GM18505 (cell line): ENCODE measurements at regions not wholly inside any gene's neighbourhood (a gene's known extent, or its start where the extent isn't known, plus 50 kb on each side); places are given as distances from the start of the nearest gene placed in this dataset.
"Not testable (repeated sequence)": the region's sequence is repeated elsewhere in the genome, so short reads cannot be mapped to it uniquely, and the experiment has no call there.

Source experiments
- ATAC-seq: cut with Tn5 transposase; IDR thresholded peaks from one replicate; pipeline ENCODE4 v1.9.1; 2021; ENCODE audit not compliant: unreplicated experiment
- POLR2A ChIP-seq: IDR thresholded peaks from 4 replicates; pipeline ENCODE4 v1.6.1; 2011; ENCODE audit warnings: borderline replicate concordance; ENCODE audit not compliant: insufficient read depth, insufficient read length; ENCODE audit errors: extremely low read depth

GRCh38 chr12:89163918-89164317 lies 188.4 kb downstream of the DUSP6 start:
- no peak for TF ChIP-seq POLR2A
- ATAC-seq = no peak

- no peak for TF ChIP-seq POLR2A
- ATAC-seq = no peak
These were observed 189.6 kb downstream of the DUSP6 start for GRCh38 chr12:89162589-89163261.

- ATAC-seq = no peak
- TF ChIP-seq POLR2A = no peak
These were observed 190.7 kb downstream of the DUSP6 start for GRCh38 chr12:89161557-89161956.

- TF ChIP-seq POLR2A = no peak
- ATAC-seq = no peak
These were observed 191.6 kb downstream of the DUSP6 start for GRCh38 chr12:89160716-89161123.

GRCh38 chr12:89157413-89157812 lies 194.9 kb downstream of the DUSP6 start:
- no peak for ATAC-seq

GRCh38 chr12:89156862-89157262 lies 195.4 kb downstream of the DUSP6 start:
- ATAC-seq = no peak

More at GRCh38 chr12:89157413-89157812, 194.9 kb downstream of the DUSP6 start:
- TF ChIP-seq POLR2A = no peak

GRCh38 chr12:89156340-89156739 lies 196.0 kb downstream of the DUSP6 start:
- ATAC-seq = no peak
- no peak for TF ChIP-seq POLR2A

More at GRCh38 chr12:89156862-89157262, 195.4 kb downstream of the DUSP6 start:
- no peak for TF ChIP-seq POLR2A

- TF ChIP-seq POLR2A = no peak
- no peak for ATAC-seq
These were observed 196.5 kb downstream of the DUSP6 start for GRCh38 chr12:89155826-89156225.

- no peak for TF ChIP-seq POLR2A
These were observed 197.4 kb downstream of the DUSP6 start for GRCh38 chr12:89154743-89155499.

GRCh38 chr12:89153341-89153740 lies 199.0 kb downstream of the DUSP6 start:
- ATAC-seq = no peak
- TF ChIP-seq POLR2A = no peak

More at GRCh38 chr12:89154743-89155499, 197.4 kb downstream of the DUSP6 start:
- ATAC-seq = no peak

- no peak for TF ChIP-seq POLR2A
- no peak for ATAC-seq
These were observed 200.8 kb downstream of the DUSP6 start for GRCh38 chr12:89151536-89151935.

GRCh38 chr12:89150789-89151188 lies 201.5 kb downstream of the DUSP6 start:
- not testable (repeated sequence) for ATAC-seq

- no peak for ATAC-seq
- no peak for TF ChIP-seq POLR2A
These were observed 211.6 kb downstream of the DUSP6 start for GRCh38 chr12:89140602-89141238.

GRCh38 chr12:89140141-89140540 lies 212.2 kb downstream of the DUSP6 start:
- TF ChIP-seq POLR2A = no peak
- no peak for ATAC-seq
